Left lung (tissue), 4 donors: ENCODE measurements at regions not wholly inside any gene's neighbourhood (a gene's known extent, or its start where the extent isn't known, plus 50 kb on each side); places are given as distances from the start of the nearest gene placed in this dataset.

ENCODE experiments used
- ATAC-seq: fragments of 200-7000 bp; cut with Tn5 transposase; one replicate; pipeline ENCODE4 v1.9.1; 2020; ENCODE audit warnings: moderate library complexity
- DNase-seq, 4 donors: peaks; one replicate each; pipeline ENCODE4 v3.0.0-alpha.2; 2013 to 2020
- H3K27ac ChIP-seq, 2 donors: fragments of 200-600 bp; sonication (generic) in 1 of 2; one replicate each; pipeline versions ENCODE4 v1.5.0 to v1.8.0; 2020 to 2021
- H3K27me3 ChIP-seq, 2 donors: fragments of 200-600 bp; sonication (generic) in 1 of 2; one replicate each; pipeline versions ENCODE4 v1.5.0 to v1.8.0; 2020 to 2021
- H3K36me3 ChIP-seq, 2 donors: fragments of 200-600 bp; sonication (generic) in 1 of 2; one replicate each; pipeline versions ENCODE4 v1.5.0 to v1.8.0; 2020 to 2021
- H3K4me1 ChIP-seq, 2 donors: fragments of 200-600 bp; one replicate each; pipeline ENCODE4 v1.8.0; 2021
- H3K4me3 ChIP-seq, 2 donors: fragments of 200-600 bp; sonication (generic) in 1 of 2; one replicate each; pipeline versions ENCODE4 v1.5.0 to v1.8.0; 2020 to 2021; ENCODE audit warnings: mild to moderate bottlenecking in 1 of 2
- H3K9me3 ChIP-seq, 2 donors: fragments of 200-600 bp; sonication (generic) in 1 of 2; one replicate each; pipeline versions ENCODE4 v1.5.0 to v1.8.0; 2020 to 2021
- CTCF ChIP-seq, 2 donors: fragments of 200-600 bp; sonication (generic) in 1 of 2; IDR thresholded peaks; one replicate each; pipeline versions ENCODE4 v1.5.0 to v1.8.0; 2021; ENCODE audit warnings: antibody characterized with exemption in 2 of 2
- intact Hi-C, 2 donors: fragments of 100-400 bp; cut with DNase I; formaldehyde crosslinking; loops; one replicate each; pipeline versions ENCODE4 v1.11.2 to v1.14.2; 2022
- donor health status: DM: no; HTN: yes; CAD: no.
- donor health status: DM: no; HTN: no; CAD: no.

DNA sequence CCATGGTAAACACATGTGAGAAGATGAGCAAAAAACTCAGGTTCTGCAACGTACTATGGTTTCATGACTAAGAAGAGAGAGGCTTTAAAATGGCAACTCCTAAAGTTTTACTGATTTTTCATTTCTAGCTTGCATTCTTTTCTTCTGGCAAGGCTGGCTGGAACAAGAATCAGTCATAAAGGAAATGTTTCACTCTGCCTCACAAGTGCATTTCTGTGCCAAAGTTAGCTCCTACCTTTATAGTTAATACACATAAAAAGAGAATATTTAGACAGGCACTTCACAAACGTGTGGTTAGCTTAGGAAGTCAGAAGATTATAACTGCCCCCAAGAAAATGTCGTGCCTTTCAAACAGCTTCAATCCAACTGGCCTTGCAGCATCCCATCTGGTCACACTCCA is 417.1 kb upstream of the CDH11 start:
- Histone ChIP-seq H3K36me3 (no peaks in the 10 kb centered on the region), H3K27me3 (no peaks in the 10 kb centered on the region), H3K9me3 (no peaks in the 10 kb centered on the region), H3K27ac (no peak overlapping the region), H3K4me1 (no peaks in the 10 kb centered on the region), H3K4me3 (no peak overlapping the region)
- no peak for TF ChIP-seq CTCF (IDR thresholded peaks at IDR 0.05)
- no peak for DNase-seq
- no peak for ATAC-seq
- intact Hi-C loops: no loop called here

DNA sequence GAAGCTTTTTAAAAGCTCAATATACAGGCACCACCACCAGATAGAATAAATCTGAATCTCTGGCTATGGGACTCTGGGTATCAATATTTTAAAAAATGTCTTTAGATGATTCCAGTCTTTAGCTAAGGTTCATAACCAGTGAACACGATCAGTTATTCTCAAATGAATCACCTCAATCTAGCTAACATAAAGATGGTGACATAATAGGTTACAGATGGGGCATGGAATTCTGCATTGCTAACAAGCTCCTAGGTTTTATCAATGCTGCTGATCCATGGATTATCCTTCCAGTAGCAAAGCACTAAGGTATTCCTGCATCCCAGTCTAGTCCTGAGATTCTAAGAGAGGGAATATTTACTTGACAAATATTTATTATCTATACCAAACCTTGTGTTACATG is 415.5 kb upstream of the CDH11 start:
- ATAC-seq (no peak), DNase-seq (no peak)
- Histone ChIP-seq H3K27ac (no peak overlapping the region), H3K4me1 (no peaks in the 10 kb centered on the region), H3K27me3 (no peaks in the 10 kb centered on the region), H3K36me3 (no peaks in the 10 kb centered on the region), H3K4me3 (no peak overlapping the region), H3K9me3 (no peaks in the 10 kb centered on the region)
- no peak for TF ChIP-seq CTCF (IDR thresholded peaks at IDR 0.05)
- intact Hi-C loops: no loop called here

DNA sequence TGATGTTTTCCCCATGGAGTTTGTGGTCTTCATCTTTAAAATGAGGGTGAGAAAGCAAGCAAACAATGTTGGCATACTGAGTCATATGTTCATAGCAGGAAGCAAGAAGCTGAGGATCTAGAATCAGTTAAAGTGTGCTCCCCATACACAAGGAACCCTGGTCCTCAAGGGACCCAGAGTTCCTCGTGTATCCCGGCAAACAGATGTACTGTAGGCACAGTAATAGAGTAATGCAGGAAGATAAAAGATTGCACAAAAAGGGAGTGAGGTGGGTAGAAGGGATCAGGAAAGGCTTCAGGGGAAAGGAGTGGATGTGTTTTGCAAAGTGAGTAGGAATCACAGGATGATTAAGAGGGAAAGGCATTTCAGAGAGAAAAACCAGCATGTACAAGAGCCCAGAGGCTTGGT is 412.3 kb upstream of the CDH11 start:
- ATAC-seq (no peak), DNase-seq (no peak)
- intact Hi-C loops: no loop called here
- no peak overlapping the region for H3K27ac ChIP-seq
- no peak for TF ChIP-seq CTCF (IDR thresholded peaks at IDR 0.05)
- no peaks in the 10 kb centered on the region for H3K27me3 ChIP-seq
- H3K36me3 ChIP-seq: no peaks in the 10 kb centered on the region
- H3K4me3 ChIP-seq: no peak overlapping the region
- H3K9me3 ChIP-seq: no peaks in the 10 kb centered on the region
- no peaks in the 10 kb centered on the region for H3K4me1 ChIP-seq

DNA sequence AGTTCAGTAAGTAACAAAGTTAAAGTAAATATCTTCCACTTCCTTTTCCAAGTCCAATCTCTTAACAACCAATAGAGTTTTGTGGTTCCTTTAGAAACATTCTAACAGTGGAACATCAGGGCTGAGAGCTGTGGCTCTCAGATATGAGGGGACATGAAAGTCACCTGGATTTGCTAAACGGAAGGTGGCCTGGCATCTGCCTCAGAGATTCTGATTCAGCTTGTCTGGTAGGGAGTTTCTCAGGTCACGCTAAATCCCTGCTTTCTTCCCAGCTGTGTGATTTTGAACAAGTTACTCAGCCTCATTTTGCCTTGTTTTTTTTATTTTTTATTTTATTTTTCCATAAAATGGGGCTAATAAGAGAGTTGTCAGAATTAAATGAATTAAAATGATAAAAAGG is 411.0 kb upstream of the CDH11 start:
- no peaks in the 10 kb centered on the region for H3K36me3 ChIP-seq
- no peaks in the 10 kb centered on the region for H3K27me3 ChIP-seq
- no peak overlapping the region for H3K4me3 ChIP-seq
- H3K9me3 ChIP-seq: no peaks in the 10 kb centered on the region
- no peak for TF ChIP-seq CTCF (IDR thresholded peaks at IDR 0.05)
- no peaks in the 10 kb centered on the region for H3K4me1 ChIP-seq
- H3K27ac ChIP-seq: no peak overlapping the region
- intact Hi-C loops: no loop called here
- no peak for ATAC-seq
- DNase-seq: no peak

GRCh38 chr16:65532258-65532657 is 410.4 kb upstream of the CDH11 start:
- Histone ChIP-seq H3K27ac (peak overlapping the region in 1 of 2 donors; percentile 39), H3K9me3 (peaks cover 0 to 4% of the 10 kb centered on the region in 2 donors), H3K4me1 (no peaks in the 10 kb centered on the region), H3K4me3 (no peak overlapping the region), H3K36me3 (no peaks in the 10 kb centered on the region), H3K27me3 (no peaks in the 10 kb centered on the region)
- ATAC-seq (no peak), DNase-seq (no peak)
- TF ChIP-seq CTCF (IDR thresholded peaks at IDR 0.05): no peak
- intact Hi-C loops: no loop called here
